Esophagus muscularis mucosa (tissue), 3 donors: ENCODE measurements at regions not wholly inside any gene's neighbourhood (a gene's known extent, or its start where the extent isn't known, plus 50 kb on each side); places are given as distances from the start of the nearest gene placed in this dataset.

Source experiments
- POLR2AphosphoS5 ChIP-seq, 2 donors: sonication (generic); formaldehyde crosslinking; IDR thresholded peaks; one replicate each; pipeline ENCODE4 v1.6.1; 2017; ENCODE audit warnings: antibody characterized with exemption in 2 of 2
- TF ChIP-seq, protein P1 (sequence below), 3 experiments: fragments of 200-600 bp in 2 of 3; fragments of 450-650 bp in 1 of 3; sonication (generic) in 2 of 3; IDR thresholded peaks; one replicate each; pipeline ENCODE4 v1.5.1; 2017 to 2019; ENCODE audit warnings: antibody characterized with exemption in 3 of 3, mild to moderate bottlenecking in 2 of 3, moderate library complexity in 1 of 3

DNA sequence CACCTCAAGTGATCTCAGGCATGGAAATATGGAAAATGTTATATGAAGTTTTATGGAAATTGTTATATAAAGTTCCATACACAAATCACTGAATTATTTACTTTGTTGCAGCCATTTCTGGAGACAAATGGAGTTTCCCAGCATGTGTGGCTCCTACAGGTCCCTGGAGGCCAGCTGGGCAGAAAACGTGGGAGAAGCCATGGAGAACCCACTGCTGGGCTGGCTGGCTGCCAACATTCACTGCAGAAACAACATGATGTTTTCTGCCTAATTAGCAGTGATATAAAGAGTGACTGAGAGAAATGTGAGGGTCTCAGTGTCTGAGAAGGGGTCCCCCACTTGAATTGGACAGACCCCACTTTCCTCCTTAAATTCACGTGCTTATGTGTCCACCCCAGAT is 208.8 kb upstream of the IRX2 start:
- TF ChIP-seq, protein P1, sequence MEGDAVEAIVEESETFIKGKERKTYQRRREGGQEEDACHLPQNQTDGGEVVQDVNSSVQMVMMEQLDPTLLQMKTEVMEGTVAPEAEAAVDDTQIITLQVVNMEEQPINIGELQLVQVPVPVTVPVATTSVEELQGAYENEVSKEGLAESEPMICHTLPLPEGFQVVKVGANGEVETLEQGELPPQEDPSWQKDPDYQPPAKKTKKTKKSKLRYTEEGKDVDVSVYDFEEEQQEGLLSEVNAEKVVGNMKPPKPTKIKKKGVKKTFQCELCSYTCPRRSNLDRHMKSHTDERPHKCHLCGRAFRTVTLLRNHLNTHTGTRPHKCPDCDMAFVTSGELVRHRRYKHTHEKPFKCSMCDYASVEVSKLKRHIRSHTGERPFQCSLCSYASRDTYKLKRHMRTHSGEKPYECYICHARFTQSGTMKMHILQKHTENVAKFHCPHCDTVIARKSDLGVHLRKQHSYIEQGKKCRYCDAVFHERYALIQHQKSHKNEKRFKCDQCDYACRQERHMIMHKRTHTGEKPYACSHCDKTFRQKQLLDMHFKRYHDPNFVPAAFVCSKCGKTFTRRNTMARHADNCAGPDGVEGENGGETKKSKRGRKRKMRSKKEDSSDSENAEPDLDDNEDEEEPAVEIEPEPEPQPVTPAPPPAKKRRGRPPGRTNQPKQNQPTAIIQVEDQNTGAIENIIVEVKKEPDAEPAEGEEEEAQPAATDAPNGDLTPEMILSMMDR (IDR thresholded peaks at IDR 0.05) = no peak
- no peak for TF ChIP-seq POLR2AphosphoS5 (IDR thresholded peaks at IDR 0.05)
